ENCODE measurements at regions not wholly inside any gene's neighbourhood (a gene's known extent, or its start where the extent isn't known, plus 50 kb on each side); places are given as distances from the start of the nearest gene placed in this dataset.
"Not testable (repeated sequence)": the region's sequence is repeated elsewhere in the genome, so short reads cannot be mapped to it uniquely, and the experiment has no call there.

DNA sequence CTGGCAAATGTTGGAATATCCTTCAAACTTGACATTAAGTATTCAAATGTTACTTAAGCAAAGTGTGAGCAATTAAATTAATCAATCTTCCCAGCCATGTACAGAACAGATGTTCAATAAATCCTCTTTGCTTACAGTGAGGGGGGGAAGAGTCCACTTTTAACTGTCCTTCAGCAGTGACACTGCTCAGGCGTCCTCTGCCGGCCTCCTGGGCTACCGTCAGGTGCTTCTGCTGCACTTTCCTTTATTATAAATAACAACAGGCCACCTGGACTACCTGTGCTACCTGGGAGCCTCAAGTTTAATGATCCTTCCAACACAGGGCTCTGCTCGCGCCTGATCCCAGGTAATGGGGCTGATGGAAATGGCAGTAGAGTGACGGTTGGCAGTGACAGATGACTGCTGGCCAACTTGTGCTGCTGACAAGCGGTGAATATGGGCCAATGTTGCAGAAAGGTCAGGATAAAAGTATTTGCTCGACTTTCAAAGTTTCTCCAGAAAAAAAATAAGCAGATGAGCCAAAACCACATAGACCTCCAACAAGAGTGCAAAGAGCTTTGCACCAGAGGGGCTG lies 460.0 kb upstream of the ZNF507 start:
- DNase-seq (ENCODE audit: low spot score), result no peak
- Histone ChIP-seq H3K4me1 (replicated peaks) (no peaks in the 10 kb centered on the region), H3K9me3 (no peaks in the 10 kb centered on the region), H3K27ac (no peak overlapping the region), H3K36me3 (no peaks in the 10 kb centered on the region), H3K4me3 (no peak overlapping the region), H3K27me3 (replicated peaks; ENCODE audit: insufficient read depth) (no peaks in the 10 kb centered on the region)
- TF ChIP-seq POLR2A (IDR thresholded peaks at IDR 0.05) (no peak), POLR2AphosphoS5 (IDR thresholded peaks at IDR 0.05) (no peak)
- TF ChIP-seq, protein P1, sequence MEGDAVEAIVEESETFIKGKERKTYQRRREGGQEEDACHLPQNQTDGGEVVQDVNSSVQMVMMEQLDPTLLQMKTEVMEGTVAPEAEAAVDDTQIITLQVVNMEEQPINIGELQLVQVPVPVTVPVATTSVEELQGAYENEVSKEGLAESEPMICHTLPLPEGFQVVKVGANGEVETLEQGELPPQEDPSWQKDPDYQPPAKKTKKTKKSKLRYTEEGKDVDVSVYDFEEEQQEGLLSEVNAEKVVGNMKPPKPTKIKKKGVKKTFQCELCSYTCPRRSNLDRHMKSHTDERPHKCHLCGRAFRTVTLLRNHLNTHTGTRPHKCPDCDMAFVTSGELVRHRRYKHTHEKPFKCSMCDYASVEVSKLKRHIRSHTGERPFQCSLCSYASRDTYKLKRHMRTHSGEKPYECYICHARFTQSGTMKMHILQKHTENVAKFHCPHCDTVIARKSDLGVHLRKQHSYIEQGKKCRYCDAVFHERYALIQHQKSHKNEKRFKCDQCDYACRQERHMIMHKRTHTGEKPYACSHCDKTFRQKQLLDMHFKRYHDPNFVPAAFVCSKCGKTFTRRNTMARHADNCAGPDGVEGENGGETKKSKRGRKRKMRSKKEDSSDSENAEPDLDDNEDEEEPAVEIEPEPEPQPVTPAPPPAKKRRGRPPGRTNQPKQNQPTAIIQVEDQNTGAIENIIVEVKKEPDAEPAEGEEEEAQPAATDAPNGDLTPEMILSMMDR (IDR thresholded peaks at IDR 0.05), result no peak
- intact Hi-C loops (cut with DNase I), result no loop called here
- 85% methylated on average over 8 of the region's 8 CpGs for WGBS

DNA sequence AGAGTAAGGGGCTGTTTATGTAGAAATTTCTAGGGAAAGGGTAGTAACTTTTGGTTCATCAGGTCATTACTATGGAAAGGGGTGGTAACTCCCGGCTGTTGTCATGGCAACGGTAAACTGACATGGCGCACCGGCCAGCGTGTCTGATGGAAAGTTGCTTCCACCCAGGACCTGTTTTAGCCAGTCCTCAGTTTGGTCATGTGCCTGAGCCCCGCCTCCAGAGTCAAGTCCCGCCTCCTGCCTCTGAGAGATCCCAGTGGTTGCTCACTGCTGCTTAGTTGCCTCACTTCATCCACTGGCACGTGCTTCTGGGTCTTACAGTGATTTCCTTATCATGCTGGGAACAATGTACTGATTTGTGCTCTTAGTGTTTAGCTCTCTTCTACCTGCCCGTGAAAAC lies 455.2 kb upstream of the ZNF507 start:
- no peaks in the 10 kb centered on the region for H3K27me3 ChIP-seq (replicated peaks; ENCODE audit: insufficient read depth)
- H3K4me3 ChIP-seq, result no peak overlapping the region
- TF ChIP-seq, protein P1 (IDR thresholded peaks at IDR 0.05), result no peak
- H3K36me3 ChIP-seq, result no peaks in the 10 kb centered on the region
- intact Hi-C loops (cut with DNase I), result no loop called here
- H3K9me3 ChIP-seq, result no peaks in the 10 kb centered on the region
- H3K27ac ChIP-seq, result no peak overlapping the region
- 91% methylated on average over 9 of the region's 9 CpGs for WGBS
- H3K4me1 ChIP-seq (replicated peaks), result no peaks in the 10 kb centered on the region
- no peak for DNase-seq (ENCODE audit: low spot score)

DNA sequence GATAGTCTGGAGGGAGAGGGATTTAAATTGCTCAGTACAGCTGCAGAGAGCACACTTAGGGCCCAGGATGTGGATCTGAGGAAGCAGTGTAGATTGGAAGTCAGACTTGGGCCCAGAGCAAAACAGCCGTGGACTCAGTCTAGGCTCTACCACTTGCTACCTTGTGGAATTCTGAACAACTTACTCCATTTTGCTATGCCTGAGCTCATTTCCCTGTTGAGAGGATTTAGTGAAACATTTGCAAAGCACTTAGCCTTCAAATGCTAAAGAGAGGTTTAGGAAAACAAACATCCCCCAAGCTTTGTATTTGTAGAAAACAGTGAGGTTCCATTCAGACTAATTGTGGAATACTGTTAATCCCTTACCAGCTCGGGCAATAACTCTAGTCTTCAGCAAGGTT lies 453.4 kb upstream of the ZNF507 start:
- no peaks in the 10 kb centered on the region for H3K36me3 ChIP-seq
- 96% methylated on average over 2 of the region's 2 CpGs for WGBS
- DNase-seq (ENCODE audit: low spot score), result no peak
- H3K4me1 ChIP-seq (replicated peaks), result no peaks in the 10 kb centered on the region
- intact Hi-C loops (cut with DNase I), result no loop called here
- H3K4me3 ChIP-seq, result no peak overlapping the region
- H3K27ac ChIP-seq, result no peak overlapping the region
- TF ChIP-seq, protein P1 (IDR thresholded peaks at IDR 0.05), result no peak
- no peak for TF ChIP-seq POLR2AphosphoS5 (IDR thresholded peaks at IDR 0.05)
- TF ChIP-seq POLR2A (IDR thresholded peaks at IDR 0.05), result no peak
- no peaks in the 10 kb centered on the region for H3K9me3 ChIP-seq
- no peaks in the 10 kb centered on the region for H3K27me3 ChIP-seq (replicated peaks; ENCODE audit: insufficient read depth)

DNA sequence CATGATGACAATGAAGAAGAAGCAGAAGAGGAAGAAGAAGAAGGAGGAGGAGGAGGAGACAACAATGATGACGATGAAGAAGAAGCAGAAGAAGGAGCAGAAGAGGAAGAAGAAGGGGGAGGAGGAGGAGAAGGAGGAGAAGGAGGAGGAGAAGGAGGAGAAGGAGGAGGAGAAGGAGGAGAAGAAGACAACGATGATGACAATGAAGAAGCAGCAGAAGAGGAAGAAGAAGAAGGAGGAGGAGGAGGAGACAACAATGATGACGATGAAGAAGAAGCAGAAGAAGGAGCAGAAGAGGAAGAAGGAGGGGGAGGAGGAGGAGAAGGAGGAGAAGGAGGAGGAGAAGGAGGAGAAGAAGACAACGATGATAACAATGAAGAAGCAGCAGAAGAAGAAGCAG lies 451.9 kb upstream of the ZNF507 start:
- H3K36me3 ChIP-seq; H3K4me1 ChIP-seq (replicated peaks); intact Hi-C loops (cut with DNase I); H3K27me3 ChIP-seq (replicated peaks; ENCODE audit: insufficient read depth); H3K4me3 ChIP-seq; H3K9me3 ChIP-seq; DNase-seq (ENCODE audit: low spot score); H3K27ac ChIP-seq: not testable (repeated sequence)
- WGBS, result 85% methylated on average over 4 of the region's 4 CpGs

DNA sequence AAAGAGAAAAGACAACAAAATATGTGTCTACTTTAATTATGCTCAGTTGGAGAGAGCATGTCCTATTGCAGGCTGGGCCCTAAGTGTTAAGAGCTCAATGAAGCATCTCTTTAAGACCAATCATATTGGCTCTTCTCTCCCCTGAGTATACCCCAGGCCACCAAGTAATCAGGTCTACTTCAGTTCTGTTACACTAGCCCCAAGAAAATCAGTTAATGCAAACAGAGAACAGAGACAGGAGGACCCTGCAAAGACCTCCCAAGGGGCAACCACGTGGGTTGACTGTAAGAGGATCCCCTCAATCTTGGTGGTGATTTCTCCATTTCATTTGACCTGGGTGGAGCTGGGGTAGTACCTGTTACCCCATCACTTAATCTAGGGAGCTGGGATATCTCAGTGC lies 451.0 kb upstream of the ZNF507 start:
- no peak overlapping the region for H3K4me3 ChIP-seq
- no peaks in the 10 kb centered on the region for H3K36me3 ChIP-seq
- TF ChIP-seq, protein P1 (IDR thresholded peaks at IDR 0.05), result no peak
- TF ChIP-seq POLR2A (IDR thresholded peaks at IDR 0.05) (no peak), POLR2AphosphoS5 (IDR thresholded peaks at IDR 0.05) (no peak)
- no peaks in the 10 kb centered on the region for H3K4me1 ChIP-seq (replicated peaks)
- H3K27me3 ChIP-seq (replicated peaks; ENCODE audit: insufficient read depth), result no peaks in the 10 kb centered on the region
- H3K27ac ChIP-seq, result no peak overlapping the region
- no peaks in the 10 kb centered on the region for H3K9me3 ChIP-seq
- intact Hi-C loops (cut with DNase I), result no loop called here
- DNase-seq (ENCODE audit: low spot score), result no peak
- WGBS, result 93% methylated on average over 1 of the region's 1 CpG
